T-helper 1 cell treated with Interleukin-12 subunit alpha and Interleukin-12 subunit beta and Interleukin-4 antibody, amounts not matched to agents 30 ng/mL and 1 ng/mL, for 36 hours (primary cell): ENCODE measurements at regions not wholly inside any gene's neighbourhood (a gene's known extent, or its start where the extent isn't known, plus 50 kb on each side); places are given as distances from the start of the nearest gene placed in this dataset.

ENCODE experiments used
- intact Hi-C: fragments of 100-400 bp; cut with micrococcal nuclease; formaldehyde crosslinking; loops from one replicate; pipeline ENCODE4 v1.15.1; 2024

DNA sequence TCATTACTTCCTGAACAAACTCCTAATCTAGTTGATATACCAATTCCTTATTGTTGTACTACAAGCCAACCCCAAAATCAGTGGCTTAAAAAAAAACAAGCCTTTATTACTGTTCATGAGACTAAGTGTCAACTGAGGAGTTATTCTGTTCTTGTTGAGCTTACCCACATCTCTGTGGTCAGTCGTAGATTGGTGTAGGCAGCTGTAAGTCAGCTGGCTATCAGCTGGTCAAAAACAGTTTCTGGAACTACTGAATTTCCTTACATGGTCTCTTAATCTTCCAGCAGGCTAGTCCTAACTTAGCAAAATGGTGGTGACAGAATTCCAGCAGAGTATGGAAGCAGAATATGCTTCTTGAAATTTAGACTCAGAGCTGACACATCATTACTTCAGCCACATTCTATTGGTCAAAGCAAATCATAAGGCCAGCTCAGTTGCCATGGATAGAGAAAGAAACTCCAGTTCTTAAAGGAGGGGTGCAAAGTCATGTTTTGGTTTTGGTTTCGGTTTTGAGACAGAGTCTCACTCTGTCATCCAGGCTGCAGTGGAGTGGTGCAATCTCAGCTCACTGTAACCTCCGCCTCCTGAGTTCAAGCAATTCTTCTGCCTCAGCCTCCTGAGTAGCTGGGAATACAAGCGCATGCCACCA lies 386.1 kb upstream of the MPDZ start:
- intact Hi-C loops, result no loop called here

GRCh38 chr9:13661014-13661413 lies 381.5 kb upstream of the MPDZ start:
- intact Hi-C loops, result no loop called here

DNA sequence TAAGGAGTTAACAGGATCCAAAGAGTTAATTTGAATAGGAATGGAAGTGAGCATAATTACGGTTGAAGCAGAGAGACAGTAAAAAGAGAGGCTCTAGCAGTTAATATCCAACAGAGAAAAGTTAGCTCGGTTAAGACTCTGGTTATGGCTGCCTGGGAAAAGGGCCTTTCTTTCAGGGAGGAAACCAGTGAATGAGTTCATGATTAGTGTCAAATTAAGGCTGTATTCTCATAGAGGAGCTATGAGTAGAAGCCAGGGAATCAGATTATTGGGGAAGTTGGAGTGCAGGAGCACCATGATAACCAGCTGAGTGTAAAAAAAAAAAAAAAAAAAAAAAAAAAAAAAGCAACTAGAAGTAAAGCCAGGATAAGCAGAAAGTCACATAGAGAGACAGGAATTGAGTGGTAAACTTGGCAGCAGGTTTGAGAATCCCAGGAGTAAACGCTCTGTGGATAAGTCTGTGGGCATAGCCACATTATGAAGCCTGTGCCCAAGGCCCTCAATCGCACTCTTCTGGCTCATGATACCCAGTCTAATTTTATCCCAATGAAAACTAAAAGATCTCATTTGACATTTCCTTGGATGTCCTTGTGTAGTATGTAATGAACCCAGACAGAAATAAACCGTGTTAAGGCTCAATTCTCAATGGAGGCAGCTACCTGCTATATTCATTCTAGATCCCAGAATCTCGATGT lies 372.6 kb upstream of the MPDZ start:
- intact Hi-C loops, result no loop called here

- intact Hi-C loops, result no loop called here
Measured at GRCh38 chr9:13651526-13651925, 372.0 kb upstream of the MPDZ start.

GRCh38 chr9:13648676-13649075 lies 369.2 kb upstream of the MPDZ start:
- intact Hi-C loops, result no loop called here

DNA sequence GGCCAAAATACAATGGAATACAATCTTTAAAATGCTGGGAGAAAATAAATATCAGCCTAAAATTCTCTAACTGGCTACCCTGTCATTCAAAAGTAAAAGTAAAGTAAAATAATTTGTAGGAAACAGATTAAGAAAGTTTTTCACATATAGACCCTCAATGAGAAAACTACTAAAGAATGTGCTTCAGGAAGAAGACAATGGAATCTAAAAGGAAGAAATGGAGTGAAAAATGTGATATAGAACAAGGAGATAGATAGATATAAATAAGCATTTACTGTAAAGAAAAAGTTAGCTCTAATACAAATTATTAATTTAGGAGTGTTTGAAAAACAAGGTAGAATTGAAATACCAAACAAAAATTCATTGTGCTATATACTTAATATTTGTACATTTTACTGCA lies 368.6 kb upstream of the MPDZ start:
- intact Hi-C loops, result no loop called here

DNA sequence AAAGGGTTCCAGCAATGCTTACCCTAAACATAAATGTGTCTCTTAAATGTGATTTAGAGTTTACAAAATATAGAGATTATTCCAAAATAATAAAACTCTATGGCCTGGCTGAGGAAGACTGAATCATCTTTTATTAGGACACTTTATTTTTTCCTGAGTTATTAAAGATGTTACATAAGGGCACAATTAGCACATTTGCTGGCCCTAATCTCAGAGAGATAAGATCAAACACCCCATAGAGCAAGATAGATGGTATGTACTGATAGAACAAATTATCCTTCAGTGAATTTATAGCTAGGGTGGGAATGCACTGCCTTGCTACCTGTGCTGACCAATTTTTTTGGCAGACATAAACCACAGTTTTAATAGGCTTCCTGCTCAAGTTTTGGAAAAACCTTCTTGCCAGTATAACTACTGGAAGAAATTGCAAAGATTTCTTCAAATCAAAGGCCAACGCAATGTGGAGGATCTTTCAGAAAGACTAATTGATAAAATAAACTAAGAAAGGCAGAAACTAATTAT lies 367.1 kb upstream of the MPDZ start:
- intact Hi-C loops, result no loop called here

DNA sequence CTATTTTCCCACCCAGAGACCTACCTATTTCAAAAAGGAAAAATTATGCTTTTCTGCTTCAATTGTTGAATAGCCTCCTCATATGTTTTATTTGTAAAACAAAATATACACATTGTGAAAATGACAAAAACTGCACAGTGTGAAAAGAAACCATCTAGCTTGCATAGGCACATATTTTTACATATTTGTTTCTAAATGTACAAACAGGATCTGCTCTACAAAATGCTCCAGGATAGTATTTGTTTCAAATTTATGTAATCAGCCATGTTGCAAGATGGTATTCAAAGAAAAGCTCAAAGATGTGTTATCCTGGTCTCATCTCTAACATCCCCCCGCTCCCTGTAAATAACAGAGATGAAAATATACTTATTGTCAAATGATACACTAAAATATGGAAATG lies 366.1 kb upstream of the MPDZ start:
- intact Hi-C loops, result no loop called here

DNA sequence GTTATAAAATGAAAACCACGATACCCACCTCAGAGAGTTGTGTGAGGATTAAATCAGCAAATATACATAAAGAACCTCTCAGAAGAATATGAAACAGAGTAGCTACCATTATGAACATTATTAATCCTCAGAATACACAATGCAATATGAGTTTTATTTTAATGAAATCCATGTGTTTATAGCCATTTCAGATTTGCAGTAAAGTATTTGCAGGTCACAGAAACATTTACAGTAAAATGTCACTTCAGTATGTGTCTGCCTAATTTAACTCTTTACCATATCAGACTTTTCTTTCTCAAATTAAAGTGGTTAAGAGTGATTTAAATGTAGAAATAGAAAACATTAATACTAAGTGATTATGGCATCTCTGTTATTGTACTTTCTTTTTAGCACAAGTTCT lies 365.2 kb upstream of the MPDZ start:
- intact Hi-C loops, result no loop called here

- intact Hi-C loops, result no loop called here
Measured at GRCh38 chr9:13642646-13643045, 363.2 kb upstream of the MPDZ start.

DNA sequence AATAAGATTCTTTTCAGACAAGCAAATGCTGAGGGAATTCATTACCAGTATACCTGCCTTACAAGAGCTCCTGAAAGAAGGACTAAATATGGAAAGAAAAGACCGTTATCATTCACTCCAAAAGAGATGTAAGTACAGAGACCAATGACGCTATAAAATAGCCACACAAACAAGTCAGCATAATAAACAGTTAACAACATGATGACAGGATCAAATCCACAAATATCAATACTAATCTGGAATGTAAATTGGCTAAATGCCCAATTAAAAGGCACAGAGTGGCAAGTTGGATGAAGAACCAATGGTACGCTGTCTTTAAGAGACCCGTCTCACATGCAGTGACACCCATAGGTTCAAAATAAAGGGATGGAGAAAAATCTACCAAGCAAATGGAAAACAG lies 349.6 kb upstream of the MPDZ start:
- intact Hi-C loops, result no loop called here

GRCh38 chr9:13628526-13628925 lies 349.0 kb upstream of the MPDZ start:
- intact Hi-C loops, result no loop called here

- intact Hi-C loops, result no loop called here
Measured at GRCh38 chr9:13627502-13627901, 348.0 kb upstream of the MPDZ start.

DNA sequence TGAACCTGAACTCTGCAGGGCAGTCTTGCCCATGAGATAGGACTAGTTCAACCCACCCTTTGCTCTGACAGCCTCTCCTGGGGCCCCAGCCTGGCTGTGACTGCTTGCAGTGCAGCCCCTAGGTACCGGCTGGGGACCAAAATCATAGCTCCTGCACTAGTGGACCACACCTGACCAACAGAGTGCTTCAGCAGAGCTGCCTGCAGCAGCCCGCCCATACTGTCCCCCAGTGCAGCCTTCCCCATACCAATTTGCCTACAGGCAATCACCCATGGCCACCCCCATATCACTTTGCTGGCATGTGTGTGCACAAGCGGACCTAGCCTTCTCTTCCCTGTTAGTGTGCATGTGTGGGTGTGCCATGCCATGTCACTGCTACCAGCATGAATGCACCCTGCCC lies 347.6 kb upstream of the MPDZ start:
- intact Hi-C loops, result no loop called here

GRCh38 chr9:13626601-13627000 lies 347.1 kb upstream of the MPDZ start:
- intact Hi-C loops, result no loop called here

DNA sequence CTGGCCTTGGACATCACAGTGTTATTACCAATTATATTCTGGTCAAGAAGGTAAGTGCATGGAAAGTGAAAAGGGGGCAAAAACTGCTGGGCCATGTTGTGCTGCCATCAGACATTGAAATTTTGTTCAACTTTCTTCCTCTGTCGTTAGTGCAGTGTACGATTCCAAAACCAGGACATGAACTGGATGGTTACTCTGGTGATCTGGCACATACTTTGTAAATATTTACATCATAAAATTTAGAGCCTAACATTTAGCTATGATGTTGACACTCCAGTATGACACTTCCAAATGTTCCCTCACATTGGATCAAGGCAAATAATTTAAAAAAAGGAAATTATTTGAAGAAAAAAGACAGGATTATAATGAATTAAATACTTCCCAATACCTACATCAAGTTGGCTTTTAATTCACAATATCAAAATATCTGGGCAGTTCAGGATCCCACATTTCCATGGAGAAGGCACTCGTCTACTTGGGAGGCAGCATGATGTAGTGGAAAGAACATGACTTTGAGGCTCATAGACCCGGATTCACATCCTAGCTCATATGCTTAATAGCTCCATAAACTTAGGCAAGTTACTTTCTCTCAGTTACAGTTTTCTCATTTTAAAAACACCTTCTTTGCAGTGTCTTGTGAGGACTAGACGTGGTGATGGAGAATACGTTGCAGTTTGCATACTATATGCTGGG lies 342.5 kb upstream of the MPDZ start:
- intact Hi-C loops, result no loop called here

- intact Hi-C loops, result no loop called here
Measured at GRCh38 chr9:13616491-13617035, 337.1 kb upstream of the MPDZ start.

- intact Hi-C loops, result no loop called here
Measured at GRCh38 chr9:13615660-13616490, 336.4 kb upstream of the MPDZ start.

GRCh38 chr9:13614060-13614459 lies 334.6 kb upstream of the MPDZ start:
- intact Hi-C loops, result no loop called here

DNA sequence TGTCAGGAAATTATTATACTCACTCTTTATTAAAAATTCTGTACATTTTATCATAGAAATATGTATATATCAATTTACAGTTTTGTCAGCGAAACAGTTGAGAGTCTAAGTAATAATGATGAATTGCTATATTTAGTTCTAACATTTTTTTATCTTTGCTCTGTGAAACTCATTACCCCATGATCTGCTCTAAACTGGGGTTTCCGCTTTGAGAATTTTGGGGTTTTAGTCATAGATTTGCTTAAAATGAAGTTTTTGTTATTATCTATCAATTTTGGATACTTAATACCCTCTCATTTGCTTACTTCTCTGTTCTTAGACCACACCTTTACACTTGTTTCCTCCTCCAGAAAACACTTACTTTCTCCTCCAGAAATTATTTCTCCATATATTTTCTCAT lies 333.8 kb upstream of the MPDZ start:
- intact Hi-C loops, result no loop called here

DNA sequence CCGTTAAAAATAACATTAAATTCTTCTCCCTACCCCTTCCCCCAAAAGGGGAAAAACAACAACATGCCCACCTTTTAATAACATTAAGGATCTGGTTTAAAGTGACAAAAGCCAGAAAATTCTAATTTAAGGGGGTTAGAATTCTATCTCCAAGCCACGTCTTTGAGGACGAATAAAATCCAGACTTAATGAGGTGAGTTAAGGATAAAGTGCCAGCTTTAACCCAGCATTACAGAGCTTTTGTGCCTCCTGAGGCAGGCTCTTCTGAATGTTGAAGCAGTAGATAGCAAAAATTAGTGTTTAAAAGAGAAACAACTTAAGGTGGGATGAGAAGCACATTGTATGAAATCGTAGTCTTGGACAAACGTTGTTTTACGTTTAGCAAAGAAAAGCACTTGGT lies 329.0 kb upstream of the MPDZ start:
- intact Hi-C loops, result no loop called here
